Stimulated activated CD4-positive, alpha-beta T cell treated with anti-CD3 and anti-CD28 coated beads, Interleukin-1b, Interleukin-23, amount 100 ng/mL, for 24 hours (primary cell): ENCODE measurements at regions not wholly inside any gene's neighbourhood (a gene's known extent, or its start where the extent isn't known, plus 50 kb on each side); places are given as distances from the start of the nearest gene placed in this dataset.
"Not testable (repeated sequence)": the region's sequence is repeated elsewhere in the genome, so short reads cannot be mapped to it uniquely, and the experiment has no call there.

Source experiments
- DNase-seq, 4 experiments: peaks; one replicate each; pipeline ENCODE4 v3.0.0-alpha.2; 2020; ENCODE audit warnings: low read depth in 4 of 4, low spot score in 1 of 4

- no peak for DNase-seq
Observed at GRCh38 chr5:125484742-125485641, 738.6 kb upstream of the ZNF608 start.

- no peak for DNase-seq
Observed at GRCh38 chr5:125485771-125486170, 739.3 kb upstream of the ZNF608 start.

GRCh38 chr5:125486634-125487033, 740.2 kb upstream of the ZNF608 start:
- DNase-seq, result no peak

GRCh38 chr5:125487231-125487630, 740.8 kb upstream of the ZNF608 start:
- no peak for DNase-seq

GRCh38 chr5:125487652-125488051, 741.2 kb upstream of the ZNF608 start:
- not testable (repeated sequence) for DNase-seq

- no peak for DNase-seq
Observed at GRCh38 chr5:125489146-125489545, 742.7 kb upstream of the ZNF608 start.

- DNase-seq, result no peak
Observed at GRCh38 chr5:125491986-125492492, 745.6 kb upstream of the ZNF608 start.

- no peak for DNase-seq
Observed at GRCh38 chr5:125492977-125493376, 746.5 kb upstream of the ZNF608 start.

GRCh38 chr5:125496393-125496792, 750.0 kb upstream of the ZNF608 start:
- no peak for DNase-seq

GRCh38 chr5:125497651-125498050, 751.2 kb upstream of the ZNF608 start:
- DNase-seq, result no peak

GRCh38 chr5:125499636-125500332, 753.3 kb upstream of the ZNF608 start:
- no peak for DNase-seq

- DNase-seq, result no peak
Observed at GRCh38 chr5:125501396-125501795, 755.0 kb upstream of the ZNF608 start.

GRCh38 chr5:125503946-125504345, 757.5 kb upstream of the ZNF608 start:
- no peak for DNase-seq

GRCh38 chr5:125505115-125505514, 758.7 kb upstream of the ZNF608 start:
- no peak for DNase-seq

- DNase-seq, result no peak
Observed at GRCh38 chr5:125506124-125506523, 759.7 kb upstream of the ZNF608 start.

- no peak for DNase-seq
Observed at GRCh38 chr5:125508225-125508624, 761.8 kb upstream of the ZNF608 start.

- DNase-seq, result no peak
Observed at GRCh38 chr5:125510651-125511050, 764.2 kb upstream of the ZNF608 start.

GRCh38 chr5:125517973-125518550, 771.6 kb upstream of the ZNF608 start:
- DNase-seq, result no peak

GRCh38 chr5:125521289-125521688, 774.9 kb upstream of the ZNF608 start:
- no peak for DNase-seq

GRCh38 chr5:125525356-125525755, 778.9 kb upstream of the ZNF608 start:
- DNase-seq, result no peak

GRCh38 chr5:125526966-125527365, 780.5 kb upstream of the ZNF608 start:
- DNase-seq, result no peak

- DNase-seq, result no peak
Observed at GRCh38 chr5:125528881-125529280, 782.4 kb upstream of the ZNF608 start.
